Cardiac septum (tissue), 1 donor: ENCODE measurements at regions not wholly inside any gene's neighbourhood (a gene's known extent, or its start where the extent isn't known, plus 50 kb on each side); places are given as distances from the start of the nearest gene placed in this dataset.
"Not testable (repeated sequence)": the region's sequence is repeated elsewhere in the genome, so short reads cannot be mapped to it uniquely, and the experiment has no call there.

ENCODE experiments used
- DNase-seq: peaks from one replicate; pipeline ENCODE4 v3.0.0-alpha.2; 2020; ENCODE audit warnings: low spot score
- intact Hi-C: fragments of 100-400 bp; cut with DNase I; formaldehyde crosslinking; loops from one replicate; pipeline ENCODE4 v1.14.0; 2022
- donor health status: DM: no; HTN: no; CAD: no.

- DNase-seq = no peak
- intact Hi-C loops = no loop called here
Observed at GRCh38 chr6:130494729-130495128, 128.9 kb downstream of the TMEM200A start.

- intact Hi-C loops = loop anchor here (10.0 kb wide), 1 partner anchor 174 kb away; no protein-coding TSS in a partner anchor
- DNase-seq = no peak
Observed at GRCh38 chr6:130500693-130501092, 134.9 kb downstream of the TMEM200A start.

- no peak for DNase-seq
- intact Hi-C loops = loop anchor here (10.0 kb wide), 1 partner anchor 172 kb away; no protein-coding TSS in a partner anchor
Observed at GRCh38 chr6:130503146-130503545, 137.3 kb downstream of the TMEM200A start.

- no peak for DNase-seq
- intact Hi-C loops = loop anchor here (10.0 kb wide), 1 partner anchor 169 kb away; no protein-coding TSS in a partner anchor
Observed at GRCh38 chr6:130505808-130506598, 140.2 kb downstream of the TMEM200A start.

- DNase-seq = not testable (repeated sequence)
- intact Hi-C loops = loop anchor here (10.0 kb wide), 1 partner anchor 168 kb away; no protein-coding TSS in a partner anchor
Observed at GRCh38 chr6:130507005-130507665, 141.3 kb downstream of the TMEM200A start.

- DNase-seq = no peak
- intact Hi-C loops = loop anchor here (10.0 kb wide), 1 partner anchor 167 kb away; no protein-coding TSS in a partner anchor
Observed at GRCh38 chr6:130507666-130508028, 141.8 kb downstream of the TMEM200A start.

GRCh38 chr6:130513770-130514169 is 148.0 kb downstream of the TMEM200A start:
- intact Hi-C loops = no loop called here
- DNase-seq = no peak

GRCh38 chr6:130514712-130515111 is 148.9 kb downstream of the TMEM200A start:
- intact Hi-C loops = no loop called here
- no peak for DNase-seq

GRCh38 chr6:130515306-130515705 is 149.5 kb downstream of the TMEM200A start:
- no peak for DNase-seq
- intact Hi-C loops = no loop called here

- intact Hi-C loops = no loop called here
- DNase-seq = no peak
Observed at GRCh38 chr6:130516604-130517003, 150.8 kb downstream of the TMEM200A start.

GRCh38 chr6:130517444-130517931 is 151.7 kb downstream of the TMEM200A start:
- intact Hi-C loops = no loop called here
- DNase-seq = no peak

- DNase-seq = no peak
Observed at GRCh38 chr6:130518588-130518987, 152.8 kb downstream of the TMEM200A start.

GRCh38 chr6:130520221-130520620 is 154.4 kb downstream of the TMEM200A start:
- DNase-seq = no peak
- intact Hi-C loops = no loop called here

More at GRCh38 chr6:130518588-130518987, 152.8 kb downstream of the TMEM200A start:
- intact Hi-C loops = no loop called here

GRCh38 chr6:130520801-130521200 is 155.0 kb downstream of the TMEM200A start:
- DNase-seq = no peak
- intact Hi-C loops = no loop called here

GRCh38 chr6:130524552-130524951 is 158.7 kb downstream of the TMEM200A start:
- intact Hi-C loops = no loop called here
- DNase-seq = no peak

GRCh38 chr6:130525408-130525807 is 159.6 kb downstream of the TMEM200A start:
- no peak for DNase-seq
- intact Hi-C loops = no loop called here

GRCh38 chr6:130526466-130526865 is 160.6 kb downstream of the TMEM200A start:
- no peak for DNase-seq
- intact Hi-C loops = no loop called here

- no peak for DNase-seq
- intact Hi-C loops = no loop called here
Observed at GRCh38 chr6:130527173-130527572, 161.4 kb downstream of the TMEM200A start.

- DNase-seq = no peak
- intact Hi-C loops = no loop called here
Observed at GRCh38 chr6:130529569-130530149, 163.8 kb downstream of the TMEM200A start.

- intact Hi-C loops = no loop called here
Observed at GRCh38 chr6:130534627-130535026, 168.8 kb downstream of the TMEM200A start.

More at GRCh38 chr6:130534627-130535026, 168.8 kb downstream of the TMEM200A start:
- DNase-seq = no peak
